ENCODE measurements at regions not wholly inside any gene's neighbourhood (a gene's known extent, or its start where the extent isn't known, plus 50 kb on each side); places are given as distances from the start of the nearest gene placed in this dataset.

- H3K36me3 ChIP-seq (ENCODE audit: control insufficient read depth in 2 of 2, insufficient read depth in 2 of 2, low read length in 2 of 2): no peaks in the 10 kb centered on the region
- no peak overlapping the region for H3K27ac ChIP-seq (ENCODE audit: low read depth in 2 of 2, low read length in 2 of 2)
- H3K4me1 ChIP-seq (ENCODE audit: control insufficient read depth in 2 of 2, insufficient read depth in 2 of 2, low read length in 2 of 2): peaks cover 3% of the 10 kb centered on the region in 2 donors
- H3K4me3 ChIP-seq (ENCODE audit: low read length in 2 of 2): no peak overlapping the region
- H3K9ac ChIP-seq (ENCODE audit: low read depth in 1 of 2, low read length in 2 of 2): no peak overlapping the region
- H3K9me3 ChIP-seq (ENCODE audit: control insufficient read depth in 2 of 2, low read length in 2 of 2): no peaks in the 10 kb centered on the region
- H3K27me3 ChIP-seq (ENCODE audit: control insufficient read depth in 2 of 2, insufficient read depth in 2 of 2, low read length in 2 of 2): no peaks in the 10 kb centered on the region
Observed at GRCh38 chr18:42281124-42281523, 326.1 kb downstream of the PIK3C3 start.

DNA sequence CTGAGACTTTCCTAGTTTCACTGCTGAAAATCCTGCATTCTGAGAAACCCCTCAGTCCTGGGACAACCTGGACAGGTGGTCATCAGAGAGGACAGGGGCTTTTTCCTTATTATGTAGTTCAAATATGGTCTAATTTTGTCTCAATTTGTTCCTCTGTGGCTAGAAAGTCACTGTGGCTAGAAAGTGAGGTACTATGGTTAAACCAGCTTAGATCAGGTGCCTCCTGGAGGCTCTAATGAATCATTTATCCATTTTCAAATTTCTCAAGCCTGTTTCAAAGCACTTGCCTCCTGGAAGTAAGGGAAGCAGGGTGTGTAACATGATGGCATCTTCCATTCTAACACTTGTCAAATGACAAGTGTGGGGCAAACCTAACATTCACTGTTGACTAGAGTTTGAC is 326.8 kb downstream of the PIK3C3 start:
- Histone ChIP-seq H3K9me3 (ENCODE audit: control insufficient read depth in 2 of 2, low read length in 2 of 2) (no peaks in the 10 kb centered on the region), H3K4me1 (ENCODE audit: control insufficient read depth in 2 of 2, insufficient read depth in 2 of 2, low read length in 2 of 2) (no peaks in the 10 kb centered on the region), H3K27ac (ENCODE audit: low read depth in 2 of 2, low read length in 2 of 2) (no peak overlapping the region), H3K27me3 (ENCODE audit: control insufficient read depth in 2 of 2, insufficient read depth in 2 of 2, low read length in 2 of 2) (no peaks in the 10 kb centered on the region), H3K4me3 (ENCODE audit: low read length in 2 of 2) (no peak overlapping the region), H3K36me3 (ENCODE audit: control insufficient read depth in 2 of 2, insufficient read depth in 2 of 2, low read length in 2 of 2) (no peaks in the 10 kb centered on the region), H3K9ac (ENCODE audit: low read depth in 1 of 2, low read length in 2 of 2) (no peak overlapping the region)

- no peaks in the 10 kb centered on the region for H3K4me1 ChIP-seq (ENCODE audit: control insufficient read depth in 2 of 2, insufficient read depth in 2 of 2, low read length in 2 of 2)
- no peak overlapping the region for H3K27ac ChIP-seq (ENCODE audit: low read depth in 2 of 2, low read length in 2 of 2)
- no peak overlapping the region for H3K9ac ChIP-seq (ENCODE audit: low read depth in 1 of 2, low read length in 2 of 2)
- no peak overlapping the region for H3K4me3 ChIP-seq (ENCODE audit: low read length in 2 of 2)
- no peaks in the 10 kb centered on the region for H3K9me3 ChIP-seq (ENCODE audit: control insufficient read depth in 2 of 2, low read length in 2 of 2)
- H3K36me3 ChIP-seq (ENCODE audit: control insufficient read depth in 2 of 2, insufficient read depth in 2 of 2, low read length in 2 of 2): no peaks in the 10 kb centered on the region
- H3K27me3 ChIP-seq (ENCODE audit: control insufficient read depth in 2 of 2, insufficient read depth in 2 of 2, low read length in 2 of 2): no peaks in the 10 kb centered on the region
Observed at GRCh38 chr18:42287047-42287446, 332.0 kb downstream of the PIK3C3 start.

- Histone ChIP-seq H3K4me1 (ENCODE audit: control insufficient read depth in 2 of 2, insufficient read depth in 2 of 2, low read length in 2 of 2) (no peaks in the 10 kb centered on the region), H3K9ac (ENCODE audit: low read depth in 1 of 2, low read length in 2 of 2) (no peak overlapping the region), H3K4me3 (ENCODE audit: low read length in 2 of 2) (no peak overlapping the region), H3K36me3 (ENCODE audit: control insufficient read depth in 2 of 2, insufficient read depth in 2 of 2, low read length in 2 of 2) (no peaks in the 10 kb centered on the region), H3K9me3 (ENCODE audit: control insufficient read depth in 2 of 2, low read length in 2 of 2) (no peaks in the 10 kb centered on the region), H3K27me3 (ENCODE audit: control insufficient read depth in 2 of 2, insufficient read depth in 2 of 2, low read length in 2 of 2) (no peaks in the 10 kb centered on the region), H3K27ac (ENCODE audit: low read depth in 2 of 2, low read length in 2 of 2) (no peak overlapping the region)
Observed at GRCh38 chr18:42288129-42288528, 333.1 kb downstream of the PIK3C3 start.

GRCh38 chr18:42289526-42289925 is 334.5 kb downstream of the PIK3C3 start:
- H3K36me3 ChIP-seq (ENCODE audit: control insufficient read depth in 2 of 2, insufficient read depth in 2 of 2, low read length in 2 of 2): no peaks in the 10 kb centered on the region
- H3K27me3 ChIP-seq (ENCODE audit: control insufficient read depth in 2 of 2, insufficient read depth in 2 of 2, low read length in 2 of 2): no peaks in the 10 kb centered on the region
- H3K9ac ChIP-seq (ENCODE audit: low read depth in 1 of 2, low read length in 2 of 2): no peak overlapping the region
- H3K4me1 ChIP-seq (ENCODE audit: control insufficient read depth in 2 of 2, insufficient read depth in 2 of 2, low read length in 2 of 2): no peaks in the 10 kb centered on the region
- no peaks in the 10 kb centered on the region for H3K9me3 ChIP-seq (ENCODE audit: control insufficient read depth in 2 of 2, low read length in 2 of 2)
- no peak overlapping the region for H3K4me3 ChIP-seq (ENCODE audit: low read length in 2 of 2)
- no peak overlapping the region for H3K27ac ChIP-seq (ENCODE audit: low read depth in 2 of 2, low read length in 2 of 2)

DNA sequence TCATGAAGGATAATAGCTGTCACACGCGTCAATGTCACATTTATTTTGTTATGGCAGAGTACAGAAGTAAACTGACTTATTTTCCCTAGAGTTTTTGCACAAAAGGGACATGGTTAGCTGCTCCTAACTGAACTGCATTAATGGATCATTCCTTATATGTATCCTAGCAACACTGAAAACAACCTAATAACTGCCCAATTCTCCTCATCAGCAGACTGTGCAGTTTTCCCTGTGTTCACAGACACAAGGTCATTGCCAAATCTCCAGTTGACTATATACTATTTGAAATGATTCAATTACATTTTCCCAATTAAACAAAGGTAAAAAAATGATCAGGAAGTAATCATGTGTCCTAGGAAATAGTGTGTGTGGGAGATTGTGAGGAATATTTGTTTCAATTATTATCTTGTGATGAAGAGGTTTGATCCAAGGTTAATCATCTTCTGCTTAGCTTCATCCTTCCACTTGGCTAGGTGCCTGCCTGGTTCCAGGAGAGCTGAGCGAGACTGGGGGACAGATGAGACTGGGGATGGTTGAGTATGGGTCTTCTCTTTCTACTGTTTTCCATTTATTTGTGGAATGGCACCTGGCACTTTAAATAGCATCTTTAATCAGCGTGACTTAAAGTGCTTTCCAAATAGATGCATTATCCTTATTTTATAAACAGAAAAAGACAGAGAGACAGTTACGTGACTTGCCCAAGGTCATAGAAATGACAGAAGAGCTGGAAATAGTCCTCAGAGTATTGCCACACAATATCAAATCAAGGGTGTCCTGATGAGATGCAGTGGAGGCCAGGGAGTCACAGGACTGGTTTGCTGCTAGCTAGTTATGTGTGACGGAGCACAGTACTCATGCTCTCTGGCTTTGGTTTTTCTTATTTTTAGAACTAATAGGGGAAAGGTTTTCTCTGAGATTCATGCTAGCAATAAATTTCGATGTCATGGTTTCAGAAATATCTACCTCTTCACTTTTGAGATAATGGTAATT is 335.6 kb downstream of the PIK3C3 start:
- Histone ChIP-seq H3K4me3 (ENCODE audit: low read length in 2 of 2) (no peak overlapping the region), H3K9ac (ENCODE audit: low read depth in 1 of 2, low read length in 2 of 2) (no peak overlapping the region), H3K9me3 (ENCODE audit: control insufficient read depth in 2 of 2, low read length in 2 of 2) (no peaks in the 10 kb centered on the region), H3K27me3 (ENCODE audit: control insufficient read depth in 2 of 2, insufficient read depth in 2 of 2, low read length in 2 of 2) (no peaks in the 10 kb centered on the region), H3K4me1 (ENCODE audit: control insufficient read depth in 2 of 2, insufficient read depth in 2 of 2, low read length in 2 of 2) (no peaks in the 10 kb centered on the region), H3K27ac (ENCODE audit: low read depth in 2 of 2, low read length in 2 of 2) (no peak overlapping the region), H3K36me3 (ENCODE audit: control insufficient read depth in 2 of 2, insufficient read depth in 2 of 2, low read length in 2 of 2) (no peaks in the 10 kb centered on the region)

DNA sequence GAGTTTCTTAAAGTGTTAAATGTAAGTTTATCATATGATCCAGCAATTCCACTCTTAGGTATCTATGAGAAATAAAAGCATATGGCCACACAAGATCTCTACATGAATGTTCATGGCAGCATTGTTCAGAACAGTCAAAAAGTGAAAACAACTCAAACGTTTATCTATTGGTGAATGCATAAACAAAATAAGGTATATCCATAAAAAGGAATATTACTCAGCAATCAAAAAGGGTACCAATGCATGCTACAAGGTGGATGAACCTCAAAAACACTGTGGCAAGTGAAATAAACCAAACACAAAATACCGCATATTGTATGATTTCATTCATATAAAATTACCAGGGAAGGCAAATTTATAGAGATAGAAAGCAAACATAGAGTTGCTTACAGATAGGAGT is 337.6 kb downstream of the PIK3C3 start:
- Histone ChIP-seq H3K9ac (ENCODE audit: low read depth in 1 of 2, low read length in 2 of 2) (no peak overlapping the region), H3K9me3 (ENCODE audit: control insufficient read depth in 2 of 2, low read length in 2 of 2) (no peaks in the 10 kb centered on the region), H3K4me1 (ENCODE audit: control insufficient read depth in 2 of 2, insufficient read depth in 2 of 2, low read length in 2 of 2) (no peaks in the 10 kb centered on the region), H3K27ac (ENCODE audit: low read depth in 2 of 2, low read length in 2 of 2) (no peak overlapping the region), H3K36me3 (ENCODE audit: control insufficient read depth in 2 of 2, insufficient read depth in 2 of 2, low read length in 2 of 2) (no peaks in the 10 kb centered on the region), H3K27me3 (ENCODE audit: control insufficient read depth in 2 of 2, insufficient read depth in 2 of 2, low read length in 2 of 2) (no peaks in the 10 kb centered on the region), H3K4me3 (ENCODE audit: low read length in 2 of 2) (no peak overlapping the region)

DNA sequence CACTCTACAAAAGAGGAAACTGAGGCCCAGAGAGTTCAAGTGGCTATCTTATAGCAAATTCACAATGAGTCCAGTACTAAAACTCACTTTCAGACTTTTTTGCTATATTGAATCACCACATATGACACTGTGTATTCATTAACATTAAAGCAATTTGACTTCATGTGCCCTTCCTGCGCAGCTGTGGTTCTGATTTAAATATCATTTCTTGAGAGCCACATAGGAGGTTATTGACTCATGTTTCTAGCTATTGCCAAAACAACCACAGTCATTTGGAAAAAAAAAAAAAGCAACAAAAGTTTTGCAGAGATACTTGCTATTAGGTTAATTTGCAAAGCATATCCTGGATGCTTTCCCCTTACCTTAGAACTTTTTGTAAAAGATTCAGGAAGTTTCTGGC is 341.2 kb downstream of the PIK3C3 start:
- Histone ChIP-seq H3K27me3 (ENCODE audit: control insufficient read depth in 2 of 2, insufficient read depth in 2 of 2, low read length in 2 of 2) (no peaks in the 10 kb centered on the region), H3K4me3 (ENCODE audit: low read length in 2 of 2) (no peak overlapping the region), H3K4me1 (ENCODE audit: control insufficient read depth in 2 of 2, insufficient read depth in 2 of 2, low read length in 2 of 2) (no peaks in the 10 kb centered on the region), H3K27ac (ENCODE audit: low read depth in 2 of 2, low read length in 2 of 2) (no peak overlapping the region), H3K9me3 (ENCODE audit: control insufficient read depth in 2 of 2, low read length in 2 of 2) (no peaks in the 10 kb centered on the region), H3K36me3 (ENCODE audit: control insufficient read depth in 2 of 2, insufficient read depth in 2 of 2, low read length in 2 of 2) (no peaks in the 10 kb centered on the region), H3K9ac (ENCODE audit: low read depth in 1 of 2, low read length in 2 of 2) (no peak overlapping the region)

DNA sequence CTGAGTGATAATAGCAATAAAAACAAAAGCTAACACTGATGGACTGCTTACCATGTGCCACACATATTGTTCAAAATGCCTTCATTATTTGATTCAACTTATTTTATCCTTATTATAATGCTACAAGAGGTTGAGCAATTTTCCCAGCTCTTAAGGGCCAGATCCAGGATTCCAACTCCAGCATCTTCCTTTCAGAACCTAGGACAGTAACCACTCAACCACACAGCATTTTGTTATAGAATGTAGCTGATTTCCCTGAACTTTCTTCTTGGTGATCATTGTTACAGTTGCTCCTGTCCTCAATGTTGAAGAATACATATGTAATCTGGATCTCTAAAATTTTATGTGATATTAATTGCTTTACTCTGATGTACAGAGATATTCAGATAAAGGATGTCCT is 341.7 kb downstream of the PIK3C3 start:
- Histone ChIP-seq H3K4me3 (ENCODE audit: low read length in 2 of 2) (no peak overlapping the region), H3K9me3 (ENCODE audit: control insufficient read depth in 2 of 2, low read length in 2 of 2) (no peaks in the 10 kb centered on the region), H3K27me3 (ENCODE audit: control insufficient read depth in 2 of 2, insufficient read depth in 2 of 2, low read length in 2 of 2) (no peaks in the 10 kb centered on the region), H3K4me1 (ENCODE audit: control insufficient read depth in 2 of 2, insufficient read depth in 2 of 2, low read length in 2 of 2) (no peaks in the 10 kb centered on the region), H3K9ac (ENCODE audit: low read depth in 1 of 2, low read length in 2 of 2) (no peak overlapping the region), H3K36me3 (ENCODE audit: control insufficient read depth in 2 of 2, insufficient read depth in 2 of 2, low read length in 2 of 2) (no peaks in the 10 kb centered on the region), H3K27ac (ENCODE audit: low read depth in 2 of 2, low read length in 2 of 2) (no peak overlapping the region)

GRCh38 chr18:42298759-42299675 is 344.0 kb downstream of the PIK3C3 start:
- no peak overlapping the region for H3K9ac ChIP-seq (ENCODE audit: low read depth in 1 of 2, low read length in 2 of 2)
- no peaks in the 10 kb centered on the region for H3K27me3 ChIP-seq (ENCODE audit: control insufficient read depth in 2 of 2, insufficient read depth in 2 of 2, low read length in 2 of 2)
- no peaks in the 10 kb centered on the region for H3K36me3 ChIP-seq (ENCODE audit: control insufficient read depth in 2 of 2, insufficient read depth in 2 of 2, low read length in 2 of 2)
- no peak overlapping the region for H3K4me3 ChIP-seq (ENCODE audit: low read length in 2 of 2)
- no peak overlapping the region for H3K27ac ChIP-seq (ENCODE audit: low read depth in 2 of 2, low read length in 2 of 2)
- no peaks in the 10 kb centered on the region for H3K4me1 ChIP-seq (ENCODE audit: control insufficient read depth in 2 of 2, insufficient read depth in 2 of 2, low read length in 2 of 2)
- no peaks in the 10 kb centered on the region for H3K9me3 ChIP-seq (ENCODE audit: control insufficient read depth in 2 of 2, low read length in 2 of 2)

Data from mucosa of rectum (tissue), 2 donors.